Neural progenitor cell (in vitro differentiated cells): ENCODE measurements at regions not wholly inside any gene's neighbourhood (a gene's known extent, or its start where the extent isn't known, plus 50 kb on each side); places are given as distances from the start of the nearest gene placed in this dataset.

Experiments used
- EZH2 ChIP-seq: fragments of 200-600 bp; sonication (generic); IDR thresholded peaks from 2 replicates; pipeline ENCODE4 v1.6.1; 2017; ENCODE audit warnings: antibody characterized with exemption, mild to moderate bottlenecking, moderate library complexity
- TF ChIP-seq, protein P1 (sequence below): fragments of 200-600 bp; sonication (generic); IDR thresholded peaks from 2 replicates; pipeline ENCODE4 v1.5.1; 2017; ENCODE audit warnings: antibody characterized with exemption, mild to moderate bottlenecking

DNA sequence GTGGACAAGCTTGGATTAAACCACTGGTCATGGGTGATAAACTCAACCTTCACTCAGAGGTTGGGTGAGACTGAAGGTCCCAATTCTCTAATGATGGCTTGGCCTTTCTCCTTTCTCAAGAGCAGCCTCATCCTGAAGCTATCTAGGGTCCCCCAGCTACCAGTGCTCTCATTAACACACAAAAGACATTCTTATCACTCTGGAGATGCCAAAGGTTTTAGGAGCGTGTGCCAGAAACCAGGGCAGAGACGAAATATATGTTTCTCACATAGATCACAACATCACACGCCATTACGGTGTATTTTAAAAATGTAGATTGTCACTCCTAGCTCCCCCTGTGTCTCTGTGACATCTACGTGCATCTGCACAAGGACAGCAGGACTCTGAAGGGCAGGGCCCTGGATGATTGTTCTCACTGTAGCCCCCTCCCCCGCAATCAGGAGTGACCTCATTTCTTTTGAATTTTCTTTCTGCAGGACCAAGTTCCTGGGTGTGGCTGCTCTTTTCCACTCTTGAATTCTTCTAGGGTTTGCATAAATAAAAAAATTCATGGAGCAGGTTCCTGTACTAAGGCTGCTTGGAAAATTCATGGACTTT lies 311.3 kb downstream of the GADD45G start:
- TF ChIP-seq, protein P1, sequence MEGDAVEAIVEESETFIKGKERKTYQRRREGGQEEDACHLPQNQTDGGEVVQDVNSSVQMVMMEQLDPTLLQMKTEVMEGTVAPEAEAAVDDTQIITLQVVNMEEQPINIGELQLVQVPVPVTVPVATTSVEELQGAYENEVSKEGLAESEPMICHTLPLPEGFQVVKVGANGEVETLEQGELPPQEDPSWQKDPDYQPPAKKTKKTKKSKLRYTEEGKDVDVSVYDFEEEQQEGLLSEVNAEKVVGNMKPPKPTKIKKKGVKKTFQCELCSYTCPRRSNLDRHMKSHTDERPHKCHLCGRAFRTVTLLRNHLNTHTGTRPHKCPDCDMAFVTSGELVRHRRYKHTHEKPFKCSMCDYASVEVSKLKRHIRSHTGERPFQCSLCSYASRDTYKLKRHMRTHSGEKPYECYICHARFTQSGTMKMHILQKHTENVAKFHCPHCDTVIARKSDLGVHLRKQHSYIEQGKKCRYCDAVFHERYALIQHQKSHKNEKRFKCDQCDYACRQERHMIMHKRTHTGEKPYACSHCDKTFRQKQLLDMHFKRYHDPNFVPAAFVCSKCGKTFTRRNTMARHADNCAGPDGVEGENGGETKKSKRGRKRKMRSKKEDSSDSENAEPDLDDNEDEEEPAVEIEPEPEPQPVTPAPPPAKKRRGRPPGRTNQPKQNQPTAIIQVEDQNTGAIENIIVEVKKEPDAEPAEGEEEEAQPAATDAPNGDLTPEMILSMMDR, result no peak
- TF ChIP-seq EZH2, result no peak
